Fibroblast of pulmonary artery (primary cell): ENCODE measurements at regions not wholly inside any gene's neighbourhood (a gene's known extent, or its start where the extent isn't known, plus 50 kb on each side); places are given as distances from the start of the nearest gene placed in this dataset.

ENCODE experiments used
- DNase-seq: peaks from one replicate; pipeline ENCODE4 v3.0.0-alpha.2; 2010; ENCODE audit warnings: low read depth
- H3K4me3 ChIP-seq: replicated peaks from 2 replicates; pipeline ENCODE4 v1.5.1; 2011; ENCODE audit warnings: low read depth, mild to moderate bottlenecking, control low read depth, low read length, moderate library complexity
- TF ChIP-seq, protein P1 (sequence below): IDR thresholded peaks from 2 replicates; pipeline ENCODE4 v1.5.1; 2011; ENCODE audit warnings: mild to moderate bottlenecking, control low read depth, low read length, inconsistent platforms; ENCODE audit errors: missing control alignments

DNA sequence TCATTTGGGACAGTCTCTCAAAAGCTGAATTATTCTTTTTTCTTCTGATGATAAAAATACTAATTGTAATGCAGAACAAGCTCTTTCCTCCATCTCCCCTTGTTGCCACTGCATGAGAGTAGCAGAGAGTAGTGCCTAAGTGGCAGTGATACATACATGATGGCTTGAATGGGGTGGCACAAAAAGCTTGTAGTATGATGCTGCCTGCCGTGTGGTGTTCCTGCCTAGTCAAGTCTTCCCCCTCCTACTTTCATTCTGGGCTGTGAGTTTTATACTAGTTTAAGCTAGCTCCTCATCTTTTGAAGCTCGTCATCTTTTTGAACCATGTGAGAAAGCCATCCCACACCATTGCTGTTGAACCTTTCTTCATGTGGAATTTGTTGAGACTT, 230.5 kb downstream of the NFKBIZ start:
- no peak for DNase-seq

DNA sequence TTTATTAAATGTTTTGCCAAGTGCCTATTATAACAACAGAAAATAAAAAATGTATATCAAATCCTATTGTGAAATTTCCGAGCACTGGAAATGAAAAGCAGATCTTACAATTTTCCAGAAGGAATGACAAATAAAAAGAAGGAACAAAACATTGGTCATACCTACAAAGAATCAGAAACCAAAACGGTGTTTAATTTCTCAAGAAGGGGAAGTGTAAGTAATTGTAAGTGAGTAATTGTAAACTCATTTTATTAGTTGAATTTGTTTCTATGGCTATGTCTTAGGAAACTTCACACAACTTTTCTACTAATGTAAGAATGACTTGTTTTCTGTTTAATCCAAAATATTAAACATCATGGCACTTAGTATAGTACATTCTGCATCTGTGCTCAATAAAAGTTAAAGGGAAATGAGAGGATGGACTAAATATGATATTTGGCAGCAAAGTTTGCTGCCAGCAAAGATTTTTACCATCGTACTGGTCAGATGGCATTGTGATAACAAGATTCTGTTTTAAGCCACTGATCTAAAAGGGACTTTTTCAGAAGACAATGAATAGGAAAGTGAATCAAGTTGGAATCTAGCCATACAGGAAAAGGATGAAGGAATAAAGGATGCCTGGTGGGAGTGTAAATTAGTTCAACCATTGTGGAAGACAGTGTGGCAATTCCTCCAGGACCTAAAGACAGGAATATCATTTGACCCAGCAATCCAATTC, 232.4 kb downstream of the NFKBIZ start:
- DNase-seq: peak; percentile 53
- TF ChIP-seq, protein P1, sequence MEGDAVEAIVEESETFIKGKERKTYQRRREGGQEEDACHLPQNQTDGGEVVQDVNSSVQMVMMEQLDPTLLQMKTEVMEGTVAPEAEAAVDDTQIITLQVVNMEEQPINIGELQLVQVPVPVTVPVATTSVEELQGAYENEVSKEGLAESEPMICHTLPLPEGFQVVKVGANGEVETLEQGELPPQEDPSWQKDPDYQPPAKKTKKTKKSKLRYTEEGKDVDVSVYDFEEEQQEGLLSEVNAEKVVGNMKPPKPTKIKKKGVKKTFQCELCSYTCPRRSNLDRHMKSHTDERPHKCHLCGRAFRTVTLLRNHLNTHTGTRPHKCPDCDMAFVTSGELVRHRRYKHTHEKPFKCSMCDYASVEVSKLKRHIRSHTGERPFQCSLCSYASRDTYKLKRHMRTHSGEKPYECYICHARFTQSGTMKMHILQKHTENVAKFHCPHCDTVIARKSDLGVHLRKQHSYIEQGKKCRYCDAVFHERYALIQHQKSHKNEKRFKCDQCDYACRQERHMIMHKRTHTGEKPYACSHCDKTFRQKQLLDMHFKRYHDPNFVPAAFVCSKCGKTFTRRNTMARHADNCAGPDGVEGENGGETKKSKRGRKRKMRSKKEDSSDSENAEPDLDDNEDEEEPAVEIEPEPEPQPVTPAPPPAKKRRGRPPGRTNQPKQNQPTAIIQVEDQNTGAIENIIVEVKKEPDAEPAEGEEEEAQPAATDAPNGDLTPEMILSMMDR: no peak
- no peak overlapping the region for H3K4me3 ChIP-seq

More for the DNA sequence above, 230.5 kb downstream of the NFKBIZ start:
- H3K4me3 ChIP-seq: no peak overlapping the region
- TF ChIP-seq, protein P1: no peak

DNA sequence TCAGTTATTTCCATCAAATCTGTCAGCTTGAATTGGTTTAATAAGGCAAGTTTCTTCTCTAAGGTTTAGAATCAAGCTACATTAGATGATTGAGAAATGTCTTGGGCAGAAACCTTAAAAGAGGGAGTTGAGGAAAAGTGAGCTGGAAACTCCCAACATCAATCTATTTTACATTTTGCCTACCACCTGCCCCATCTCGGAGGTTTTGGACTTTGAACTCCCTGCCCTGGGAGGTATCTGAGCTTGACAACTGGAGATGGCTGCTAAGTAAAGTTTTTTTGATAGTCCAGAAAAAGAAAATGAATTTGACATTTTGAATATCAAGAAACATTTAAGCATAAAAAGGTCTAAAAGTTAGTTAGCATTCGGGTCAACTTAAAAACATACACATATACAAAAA, 234.2 kb downstream of the NFKBIZ start:
- DNase-seq: no peak
- TF ChIP-seq, protein P1: no peak
- H3K4me3 ChIP-seq: no peak overlapping the region

DNA sequence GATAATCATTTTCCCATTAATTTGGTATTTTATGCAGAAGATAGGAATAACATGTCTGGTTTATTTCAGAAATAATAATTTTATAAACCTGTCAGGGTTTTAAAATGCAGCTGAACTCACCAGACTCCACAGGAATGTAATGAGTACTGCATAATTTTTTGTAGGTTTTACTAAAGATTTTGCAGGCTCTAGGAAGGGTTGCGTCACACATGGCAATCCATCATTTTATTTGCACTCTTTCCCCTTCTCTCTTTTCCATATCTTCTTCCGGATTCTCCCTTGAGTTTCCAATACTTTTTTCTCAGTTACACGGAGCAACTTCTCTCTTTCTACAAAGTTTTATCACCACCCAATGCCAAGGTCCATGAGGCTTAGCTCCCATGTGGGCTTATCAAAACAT, 234.7 kb downstream of the NFKBIZ start:
- peak; percentile 61 for DNase-seq
- H3K4me3 ChIP-seq: no peak overlapping the region
- TF ChIP-seq, protein P1: no peak

DNA sequence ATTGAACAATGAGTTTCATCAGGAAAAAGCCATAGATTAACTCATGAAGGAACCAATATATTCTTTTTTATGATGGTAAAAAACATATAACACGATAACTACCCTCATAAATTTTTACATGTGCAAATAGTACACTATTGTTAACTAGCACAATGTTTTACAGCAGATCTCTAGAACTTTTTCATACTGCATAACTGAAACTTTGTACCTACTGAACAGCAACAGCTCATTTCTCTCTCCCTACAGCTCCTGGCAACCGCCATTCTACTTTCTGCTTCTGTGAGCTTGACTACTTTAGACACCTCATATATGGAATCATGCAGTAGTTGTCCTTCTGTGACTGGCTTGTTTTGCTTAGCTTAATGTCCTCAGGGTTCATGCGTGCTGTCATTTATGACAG, 235.4 kb downstream of the NFKBIZ start:
- no peak for DNase-seq
- no peak overlapping the region for H3K4me3 ChIP-seq
- TF ChIP-seq, protein P1: no peak

DNA sequence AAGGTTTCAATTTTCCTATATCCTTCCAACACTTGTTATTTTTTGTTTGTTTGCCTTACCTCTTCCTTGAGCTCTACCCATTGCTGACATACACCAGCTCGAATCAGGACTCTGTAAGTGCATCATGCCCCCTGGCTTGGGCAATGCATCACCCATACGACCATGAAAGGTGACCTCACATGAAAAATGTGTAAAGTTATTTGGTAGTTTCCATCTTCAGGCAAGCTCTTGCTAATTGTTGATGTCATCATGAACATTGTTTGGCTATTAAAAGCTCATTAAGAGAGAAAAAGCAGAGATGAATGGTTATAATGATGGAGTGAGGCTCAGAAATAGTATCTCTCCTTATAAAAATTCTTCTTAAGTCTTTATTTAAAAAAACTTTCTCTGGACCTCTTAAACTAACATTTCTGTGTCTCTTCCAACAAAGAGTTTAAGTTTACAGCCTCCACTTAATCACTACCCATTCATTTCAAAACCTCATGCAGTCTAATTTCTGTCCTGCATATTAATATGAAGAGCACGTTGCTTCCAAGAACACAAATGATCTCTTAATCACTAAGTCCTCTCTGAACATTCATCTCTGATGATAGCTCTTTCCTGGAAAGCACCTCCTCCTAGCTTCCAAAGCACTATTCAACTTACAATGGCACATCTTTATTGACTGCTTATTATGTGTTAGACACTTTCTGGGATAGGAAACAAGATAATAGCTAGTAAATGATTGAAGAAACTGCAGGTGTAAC, 236.3 kb downstream of the NFKBIZ start:
- TF ChIP-seq, protein P1: no peak
- no peak for DNase-seq
- H3K4me3 ChIP-seq: no peak overlapping the region
